Prostate gland (tissue), 2 donors: ENCODE measurements at regions not wholly inside any gene's neighbourhood (a gene's known extent, or its start where the extent isn't known, plus 50 kb on each side); places are given as distances from the start of the nearest gene placed in this dataset.

Experiments used
- DNase-seq: peaks from one replicate; pipeline ENCODE4 v3.0.0-alpha.2; 2019; ENCODE audit warnings: low spot score
- H3K27ac ChIP-seq, 2 donors: fragments of 200-600 bp; sonication (generic); 2 replicates each; pipeline ENCODE4 v1.5.1; 2017 to 2019
- H3K27me3 ChIP-seq: fragments of 200-600 bp; sonication (generic); replicated peaks from 2 replicates; pipeline ENCODE4 v1.5.1; 2019; ENCODE audit not compliant: insufficient read depth
- H3K36me3 ChIP-seq, 2 donors: fragments of 200-600 bp; sonication (generic); 1 replicate in 1 of 2; 2 replicates in 1 of 2; pipeline versions ENCODE4 v1.5.1 to v1.8.1; 2017 to 2019
- H3K4me1 ChIP-seq: fragments of 200-600 bp; sonication (generic); replicated peaks from 2 replicates; pipeline ENCODE4 v1.5.1; 2019
- H3K4me3 ChIP-seq, 2 donors: fragments of 200-600 bp; sonication (generic); 2 replicates each; pipeline ENCODE4 v1.5.1; 2017 to 2019
- H3K9me3 ChIP-seq: fragments of 200-600 bp; sonication (generic); 2 replicates; pipeline ENCODE4 v1.5.1; 2017
- CTCF ChIP-seq, 4 experiments: fragments of 200-600 bp in 2 of 4; fragments of 450-650 bp in 2 of 4; sonication (generic) in 2 of 4; IDR thresholded peaks; 1 replicate in 3 of 4; 2 replicates in 1 of 4; pipeline ENCODE4 v1.5.1; 2016 to 2019; ENCODE audit warnings: antibody characterized with exemption in 4 of 4, mild to moderate bottlenecking in 2 of 4, moderate library complexity in 2 of 4
- POLR2A ChIP-seq: fragments of 450-650 bp; IDR thresholded peaks from one replicate; pipeline ENCODE4 v1.6.1; 2016; ENCODE audit warnings: antibody characterized with exemption, mild to moderate bottlenecking
- POLR2AphosphoS5 ChIP-seq: sonication (generic); formaldehyde crosslinking; IDR thresholded peaks from one replicate; pipeline ENCODE4 v1.6.1; 2017; ENCODE audit warnings: antibody characterized with exemption
- WGBS: methylation state at CpG from one replicate; pipeline ENCODE4 v1.1.5; 2018; 5-methylcytosine and 5-hydroxymethylcytosine counted together
- intact Hi-C: fragments of 100-400 bp; cut with DNase I; formaldehyde crosslinking; loops from one replicate; pipeline ENCODE4 v1.14.2; 2022

DNA sequence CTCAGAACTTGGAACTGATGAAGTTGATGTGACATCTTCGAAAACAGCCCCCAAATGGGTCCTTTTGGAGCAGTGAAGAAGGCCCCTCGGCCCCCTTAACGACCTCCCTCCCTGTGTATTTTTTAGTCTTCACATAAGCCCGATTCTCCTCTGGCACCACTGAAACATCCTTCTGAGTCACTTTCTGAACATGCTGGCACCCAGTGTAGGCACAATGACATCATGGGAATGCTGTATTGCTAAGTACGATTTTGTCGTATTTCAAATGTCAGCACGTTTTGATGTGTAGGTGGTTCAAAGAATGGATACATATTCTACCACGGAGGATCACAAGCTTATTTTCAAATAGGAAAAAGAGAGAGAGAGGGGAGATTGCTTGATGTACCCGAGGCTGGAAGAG is 111.7 kb upstream of the RIOK3 start:
- DNase-seq: no peak
- no peak for TF ChIP-seq CTCF (IDR thresholded peaks at IDR 0.05)
- no peak for TF ChIP-seq POLR2A
- TF ChIP-seq POLR2AphosphoS5: no peak
- Histone ChIP-seq H3K27ac (no peak overlapping the region), H3K4me3 (no peak overlapping the region), H3K27me3 (no peaks in the 10 kb centered on the region), H3K4me1 (no peaks in the 10 kb centered on the region), H3K36me3 (no peaks in the 10 kb centered on the region), H3K9me3 (no peaks in the 10 kb centered on the region)
- intact Hi-C loops: no loop called here
- 50% methylated on average over 9 of the region's 9 CpGs for WGBS

GRCh38 chr18:23341983-23342382 is 111.1 kb upstream of the RIOK3 start:
- no peaks in the 10 kb centered on the region for H3K4me1 ChIP-seq
- no peak overlapping the region for H3K27ac ChIP-seq
- TF ChIP-seq CTCF (IDR thresholded peaks at IDR 0.05) (no peak), POLR2AphosphoS5 (no peak), POLR2A (no peak)

DNA sequence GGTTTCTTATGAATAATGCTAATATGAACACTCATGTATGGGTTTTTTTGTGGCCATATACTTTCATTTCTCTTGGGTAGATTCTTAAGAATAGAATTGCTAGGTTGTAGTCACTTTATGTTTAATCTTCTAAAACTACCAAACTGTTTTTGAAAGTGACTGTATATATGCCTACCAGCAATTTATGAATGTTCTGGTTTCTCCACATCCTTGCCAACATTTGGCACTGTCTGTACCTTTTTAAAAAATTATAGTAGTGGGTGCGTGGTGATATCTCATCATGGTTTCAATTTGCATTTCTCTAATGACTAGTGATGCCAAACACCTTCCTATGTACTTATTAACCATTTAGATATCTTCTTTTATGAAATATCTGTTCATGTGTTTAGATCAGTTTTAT is 110.6 kb upstream of the RIOK3 start:
- no peaks in the 10 kb centered on the region for H3K27me3 ChIP-seq
- H3K27ac ChIP-seq: no peak overlapping the region
- no peak for DNase-seq
- H3K9me3 ChIP-seq: no peaks in the 10 kb centered on the region
- TF ChIP-seq CTCF (IDR thresholded peaks at IDR 0.05): no peak
- TF ChIP-seq POLR2AphosphoS5: no peak
- no peak for TF ChIP-seq POLR2A
- intact Hi-C loops: no loop called here
- H3K36me3 ChIP-seq: no peaks in the 10 kb centered on the region
- no peak overlapping the region for H3K4me3 ChIP-seq
- WGBS: 19% methylated on average over 1 of the region's 1 CpG
- no peaks in the 10 kb centered on the region for H3K4me1 ChIP-seq

More at GRCh38 chr18:23341983-23342382, 111.1 kb upstream of the RIOK3 start:
- H3K9me3 ChIP-seq: no peaks in the 10 kb centered on the region
- H3K36me3 ChIP-seq: no peaks in the 10 kb centered on the region
- no peak overlapping the region for H3K4me3 ChIP-seq
- DNase-seq: no peak
- no peaks in the 10 kb centered on the region for H3K27me3 ChIP-seq
- intact Hi-C loops: no loop called here

DNA sequence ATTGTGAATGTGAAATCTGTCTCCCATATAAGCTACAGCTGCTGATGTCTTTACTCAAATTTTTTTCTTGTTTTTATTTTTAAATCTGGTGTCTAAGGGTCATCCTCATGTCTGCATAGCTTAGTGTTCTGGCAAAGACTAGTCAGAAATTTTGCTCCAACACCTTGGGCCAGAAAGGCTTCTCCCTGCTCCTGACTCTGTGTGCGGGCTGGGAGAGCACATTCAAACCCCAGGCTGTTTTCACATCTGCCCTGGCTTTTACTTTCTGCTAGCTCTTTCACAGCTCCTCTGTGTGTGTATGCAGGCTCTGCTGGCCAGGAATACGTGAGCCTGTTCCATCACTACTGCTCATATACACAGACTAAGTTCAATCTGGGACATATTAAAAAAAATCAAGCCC is 102.9 kb upstream of the RIOK3 start:
- H3K9me3 ChIP-seq: no peaks in the 10 kb centered on the region
- WGBS: 84% methylated on average over 2 of the region's 2 CpGs
- no peaks in the 10 kb centered on the region for H3K36me3 ChIP-seq
- H3K4me3 ChIP-seq: no peak overlapping the region
- no peaks in the 10 kb centered on the region for H3K4me1 ChIP-seq
- H3K27ac ChIP-seq: no peak overlapping the region
- TF ChIP-seq CTCF (IDR thresholded peaks at IDR 0.05) (no peak), POLR2A (no peak), POLR2AphosphoS5 (no peak)
- no peaks in the 10 kb centered on the region for H3K27me3 ChIP-seq
- intact Hi-C loops: loop anchor here (10.0 kb wide), 1 partner anchor 125 kb away; no protein-coding TSS in a partner anchor
- DNase-seq: no peak

DNA sequence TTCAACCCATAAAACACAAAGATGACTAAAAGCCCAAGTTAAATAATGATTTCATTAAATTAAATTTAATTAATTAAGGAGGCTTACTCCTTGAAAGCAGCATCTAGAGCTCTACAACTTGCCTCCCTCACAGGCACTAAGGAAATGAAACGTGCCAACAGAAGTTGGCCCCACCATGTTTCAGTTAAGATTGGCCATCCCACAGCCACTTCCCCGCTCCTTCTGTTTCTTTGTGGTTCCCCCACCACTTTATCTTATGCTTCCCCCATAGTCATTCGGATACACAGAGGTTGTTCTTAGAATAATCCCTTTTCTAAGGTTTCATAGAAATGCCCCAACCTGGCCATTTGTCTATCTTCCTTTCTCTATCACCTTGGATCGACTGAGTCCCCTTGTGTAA is 101.6 kb upstream of the RIOK3 start:
- WGBS: 92% methylated on average over 4 of the region's 4 CpGs
- H3K27ac ChIP-seq: no peak overlapping the region
- no peak for DNase-seq
- no peak overlapping the region for H3K4me3 ChIP-seq
- no peaks in the 10 kb centered on the region for H3K9me3 ChIP-seq
- H3K27me3 ChIP-seq: no peaks in the 10 kb centered on the region
- intact Hi-C loops: loop anchor here (10.0 kb wide), 1 partner anchor 127 kb away; no protein-coding TSS in a partner anchor
- H3K4me1 ChIP-seq: no peaks in the 10 kb centered on the region
- no peaks in the 10 kb centered on the region for H3K36me3 ChIP-seq
- no peak for TF ChIP-seq POLR2A
- TF ChIP-seq POLR2AphosphoS5: no peak
- no peak for TF ChIP-seq CTCF (IDR thresholded peaks at IDR 0.05)
